ENCODE measurements at regions not wholly inside any gene's neighbourhood (a gene's known extent, or its start where the extent isn't known, plus 50 kb on each side); places are given as distances from the start of the nearest gene placed in this dataset.

DNA sequence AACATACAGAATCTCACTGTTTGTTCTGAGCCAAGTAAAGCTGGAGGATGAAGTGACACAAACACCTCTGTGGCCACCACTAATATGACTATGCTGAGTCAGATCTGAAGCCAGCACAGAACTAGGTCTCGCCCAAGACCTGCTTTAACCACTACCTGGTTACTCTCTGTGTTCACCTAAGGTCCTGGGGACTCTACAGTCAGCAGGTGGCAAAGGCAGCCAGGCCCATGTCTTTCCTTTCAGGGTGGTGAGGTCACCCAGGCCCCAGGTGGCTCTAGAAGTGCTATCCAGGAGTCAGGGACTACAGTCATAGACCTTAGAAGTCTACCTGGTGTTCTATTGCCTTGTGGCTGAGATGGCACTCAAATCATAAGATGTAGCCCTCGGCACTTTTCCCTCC, 287.9 kb upstream of the ARRDC4 start:
- TF ChIP-seq CTCF (IDR thresholded peaks at IDR 0.05) (no peak), POLR2A (IDR thresholded peaks at IDR 0.05) (no peak)
